Gastrocnemius medialis (tissue), 4 donors: ENCODE measurements at regions not wholly inside any gene's neighbourhood (a gene's known extent, or its start where the extent isn't known, plus 50 kb on each side); places are given as distances from the start of the nearest gene placed in this dataset.
"Not testable (repeated sequence)": the region's sequence is repeated elsewhere in the genome, so short reads cannot be mapped to it uniquely, and the experiment has no call there.

ENCODE experiments used
- POLR2A ChIP-seq, 2 donors: fragments of 450-650 bp; IDR thresholded peaks; one replicate each; pipeline ENCODE4 v1.6.1; 2017; ENCODE audit warnings: antibody characterized with exemption in 2 of 2, mild to moderate bottlenecking in 2 of 2, moderate library complexity in 2 of 2
- TF ChIP-seq, protein P1 (sequence below), 5 experiments: fragments of 450-650 bp in 3 of 5; fragments of 200-600 bp in 2 of 5; sonication (generic) in 2 of 5; IDR thresholded peaks in 4 of 5; conservative IDR thresholded peaks in 1 of 5; 1 replicate in 4 of 5; 2 replicates in 1 of 5; pipeline ENCODE4 v1.5.1; 2016 to 2019; ENCODE audit warnings: antibody characterized with exemption in 5 of 5, mild to moderate bottlenecking in 3 of 5, moderate library complexity in 3 of 5

DNA sequence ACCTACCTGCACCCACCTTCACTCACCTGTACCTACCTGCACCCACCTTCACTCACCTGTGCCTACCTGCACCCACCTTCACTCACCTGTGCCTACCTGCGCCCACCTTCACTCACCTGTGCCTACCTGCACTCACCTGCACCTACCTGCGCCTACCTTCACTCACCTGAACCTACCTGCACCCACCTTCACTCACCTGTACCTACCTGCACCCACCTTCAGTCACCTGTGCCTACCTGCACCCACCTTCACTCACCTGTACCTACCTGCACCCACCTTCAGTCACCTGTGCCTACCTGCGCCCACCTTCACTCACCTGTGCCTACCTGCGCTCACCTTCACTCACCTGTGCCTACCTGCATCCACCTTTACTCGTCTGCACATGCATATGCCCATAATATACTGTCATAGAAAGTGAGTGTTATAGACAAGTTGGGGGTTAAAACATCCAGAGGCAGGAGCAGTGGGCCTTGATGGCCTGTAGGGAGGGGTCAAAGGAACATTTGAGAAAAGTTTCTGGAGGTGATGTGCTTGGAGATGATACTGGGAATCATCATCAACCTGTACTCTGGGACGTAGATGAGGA is 232.9 kb upstream of the ZFP64 start:
- TF ChIP-seq, protein P1, sequence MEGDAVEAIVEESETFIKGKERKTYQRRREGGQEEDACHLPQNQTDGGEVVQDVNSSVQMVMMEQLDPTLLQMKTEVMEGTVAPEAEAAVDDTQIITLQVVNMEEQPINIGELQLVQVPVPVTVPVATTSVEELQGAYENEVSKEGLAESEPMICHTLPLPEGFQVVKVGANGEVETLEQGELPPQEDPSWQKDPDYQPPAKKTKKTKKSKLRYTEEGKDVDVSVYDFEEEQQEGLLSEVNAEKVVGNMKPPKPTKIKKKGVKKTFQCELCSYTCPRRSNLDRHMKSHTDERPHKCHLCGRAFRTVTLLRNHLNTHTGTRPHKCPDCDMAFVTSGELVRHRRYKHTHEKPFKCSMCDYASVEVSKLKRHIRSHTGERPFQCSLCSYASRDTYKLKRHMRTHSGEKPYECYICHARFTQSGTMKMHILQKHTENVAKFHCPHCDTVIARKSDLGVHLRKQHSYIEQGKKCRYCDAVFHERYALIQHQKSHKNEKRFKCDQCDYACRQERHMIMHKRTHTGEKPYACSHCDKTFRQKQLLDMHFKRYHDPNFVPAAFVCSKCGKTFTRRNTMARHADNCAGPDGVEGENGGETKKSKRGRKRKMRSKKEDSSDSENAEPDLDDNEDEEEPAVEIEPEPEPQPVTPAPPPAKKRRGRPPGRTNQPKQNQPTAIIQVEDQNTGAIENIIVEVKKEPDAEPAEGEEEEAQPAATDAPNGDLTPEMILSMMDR (IDR thresholded peaks at IDR 0.05 in 4 of 5, conservative IDR thresholded peaks at IDR 0.05 in 1 of 5) = not testable (repeated sequence)
- not testable (repeated sequence) for TF ChIP-seq POLR2A (IDR thresholded peaks at IDR 0.05)
